Naive thymus-derived CD8-positive, alpha-beta T cell (primary cell): ENCODE measurements at regions not wholly inside any gene's neighbourhood (a gene's known extent, or its start where the extent isn't known, plus 50 kb on each side); places are given as distances from the start of the nearest gene placed in this dataset.
"Not testable (repeated sequence)": the region's sequence is repeated elsewhere in the genome, so short reads cannot be mapped to it uniquely, and the experiment has no call there.

Experiments
- ATAC-seq, 2 donors: fragments of 150-1000 bp; cut with Tn5 transposase in 1 of 2; sonication (Bioruptor Pico), chemical (Tn5 transposase) in 1 of 2; 1 replicate in 1 of 2; 2 replicates in 1 of 2; pipeline ENCODE4 v1.10.0; 2021; ENCODE audit warnings: mild to moderate bottlenecking in 2 of 2, moderate library complexity in 2 of 2
- POLR2A ChIA-PET: fragments of 350-600 bp; sonication (Branson Sonifier 250); formaldehyde crosslinking; loops from one replicate; lab custom pipeline; 2021; ENCODE audit warnings: antibody characterized with exemption; lab: Charles Lee
- DNase-seq, 10 donors: peaks; one replicate each; pipeline versions ENCODE4 v3.0.0 to v3.0.0-alpha.2; 2020 to 2022
- H3K27ac Mint-ChIP-seq, 10 donors: one replicate each; pipeline ENCODE4 v1.8.0; 2020 to 2022; ENCODE audit warnings: mild to moderate bottlenecking in 10 of 10, mixed read lengths in 10 of 10, moderate library complexity in 4 of 10, inconsistent platforms in 1 of 10
- H3K27me3 Mint-ChIP-seq, 5 donors: one replicate each; pipeline ENCODE4 v1.8.0; 2021 to 2022; ENCODE audit warnings: mixed read lengths in 5 of 5
- H3K36me3 Mint-ChIP-seq, 3 donors: one replicate each; pipeline ENCODE4 v1.8.0; 2020 to 2022; ENCODE audit warnings: mixed read lengths in 3 of 3, mild to moderate bottlenecking in 2 of 3, inconsistent platforms in 1 of 3
- H3K4me1 Mint-ChIP-seq, 4 donors: one replicate each; pipeline ENCODE4 v1.8.0; 2021 to 2022; ENCODE audit warnings: mixed read lengths in 4 of 4
- H3K4me3 Mint-ChIP-seq, 10 donors: one replicate each; pipeline ENCODE4 v1.8.0; 2020 to 2022; ENCODE audit warnings: mild to moderate bottlenecking in 10 of 10, mixed read lengths in 10 of 10, moderate library complexity in 6 of 10, inconsistent platforms in 1 of 10
- H3K9me3 Mint-ChIP-seq, 9 donors: one replicate each; pipeline ENCODE4 v1.8.0; 2020 to 2022; ENCODE audit warnings: mixed read lengths in 9 of 9, mild to moderate bottlenecking in 3 of 9, inconsistent platforms in 1 of 9, moderate library complexity in 1 of 9

DNA sequence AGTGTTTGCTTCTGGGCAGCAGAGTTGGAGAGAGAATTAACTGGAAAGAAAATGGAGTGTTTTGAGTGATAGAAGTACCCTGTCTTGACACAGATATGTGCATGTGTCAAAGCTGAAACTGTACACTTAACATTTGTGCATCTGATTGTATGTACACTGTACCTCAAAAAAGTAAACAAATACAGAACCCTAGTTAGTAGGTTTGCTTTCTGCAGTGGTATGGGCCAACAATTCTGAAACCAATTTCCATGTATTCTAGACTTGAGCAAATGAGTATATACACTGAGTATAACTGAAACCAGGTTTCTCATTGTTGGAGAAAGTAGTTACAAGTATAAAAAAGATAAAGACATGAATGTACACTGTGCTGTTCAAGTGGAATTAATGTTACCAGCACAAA lies 52.4 kb downstream of the ELAPOR2 start:
- ATAC-seq = no peak
- POLR2A ChIA-PET = no interaction called here
- Mint-ChIP-seq H3K4me3 (no peak overlapping the region), H3K4me1 (peaks cover 0 to 16% (median 2%) of the 10 kb centered on the region in 4 donors), H3K27ac (no peak overlapping the region), H3K36me3 (peaks cover 0 to 2% (median 0%) of the 10 kb centered on the region in 3 donors), H3K9me3 (no peaks in the 10 kb centered on the region), H3K27me3 (peaks cover 0 to 12% (median 9%) of the 10 kb centered on the region in 5 donors)
- no peak for DNase-seq

- no peaks in the 10 kb centered on the region for H3K9me3 Mint-ChIP-seq
- H3K4me3 Mint-ChIP-seq = no peak overlapping the region
- POLR2A ChIA-PET = no interaction called here
- peaks cover 0 to 20% (median 8%) of the 10 kb centered on the region in 5 donors for H3K27me3 Mint-ChIP-seq
- H3K27ac Mint-ChIP-seq = no peak overlapping the region
- DNase-seq (no peak), ATAC-seq (no peak)
- peaks cover 0 to 29% (median 4%) of the 10 kb centered on the region in 4 donors for H3K4me1 Mint-ChIP-seq
- H3K36me3 Mint-ChIP-seq = peaks cover 0 to 2% (median 0%) of the 10 kb centered on the region in 3 donors
Observed at GRCh38 chr7:87004956-87005355, 54.5 kb downstream of the ELAPOR2 start.

GRCh38 chr7:87003872-87004798 lies 55.3 kb downstream of the ELAPOR2 start:
- DNase-seq (no peak), ATAC-seq (no peak)
- H3K27ac Mint-ChIP-seq = peak overlapping the region in 3 of 10 donors; percentile 33 to 57 (median 38)
- H3K27me3 Mint-ChIP-seq = peaks cover 0 to 21% (median 8%) of the 10 kb centered on the region in 5 donors
- H3K36me3 Mint-ChIP-seq = peaks cover 0 to 2% (median 0%) of the 10 kb centered on the region in 3 donors
- POLR2A ChIA-PET = no interaction called here
- peaks cover 0 to 29% (median 4%) of the 10 kb centered on the region in 4 donors for H3K4me1 Mint-ChIP-seq
- H3K4me3 Mint-ChIP-seq = peak overlapping the region in 2 of 10 donors; percentile 1 to 16
- no peaks in the 10 kb centered on the region for H3K9me3 Mint-ChIP-seq

GRCh38 chr7:87001214-87001613 lies 58.2 kb downstream of the ELAPOR2 start:
- Mint-ChIP-seq H3K27ac (peak overlapping the region in 2 of 10 donors; percentile 12 to 45), H3K4me1 (peaks cover 0 to 24% (median 4%) of the 10 kb centered on the region in 4 donors), H3K4me3 (no peak overlapping the region), H3K36me3 (peaks cover 0 to 2% (median 0%) of the 10 kb centered on the region in 3 donors), H3K27me3 (peaks cover 0 to 19% (median 9%) of the 10 kb centered on the region in 5 donors), H3K9me3 (no peaks in the 10 kb centered on the region)
- ATAC-seq = no peak
- no peak for DNase-seq
- POLR2A ChIA-PET = no interaction called here

- Mint-ChIP-seq H3K27ac (no peak overlapping the region), H3K4me3 (no peak overlapping the region), H3K9me3 (no peaks in the 10 kb centered on the region), H3K27me3 (peaks cover 0 to 24% (median 11%) of the 10 kb centered on the region in 5 donors), H3K36me3 (peaks cover 0 to 2% (median 0%) of the 10 kb centered on the region in 3 donors), H3K4me1 (peaks cover 0 to 24% (median 4%) of the 10 kb centered on the region in 4 donors)
- ATAC-seq (no peak), DNase-seq (no peak)
- POLR2A ChIA-PET = no interaction called here
Observed at GRCh38 chr7:87000344-87000743, 59.1 kb downstream of the ELAPOR2 start.

DNA sequence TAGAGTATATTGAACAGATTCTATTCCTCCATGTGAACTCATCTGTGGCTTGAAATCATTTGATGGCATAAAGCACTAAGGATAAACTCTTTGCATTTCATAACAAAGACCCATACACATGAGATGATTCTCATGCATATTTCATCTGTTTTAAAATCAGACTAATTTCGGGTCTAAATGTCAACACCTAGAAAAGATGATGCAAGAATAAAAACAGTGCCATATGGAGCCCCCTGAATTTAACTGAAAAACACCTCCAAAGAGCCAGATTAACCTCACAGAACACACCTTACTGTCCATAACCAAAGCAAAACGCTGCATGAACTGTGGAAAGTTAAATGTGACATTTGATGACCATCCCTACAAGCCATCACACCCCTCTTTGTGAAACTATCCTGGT lies 59.7 kb downstream of the ELAPOR2 start:
- Mint-ChIP-seq H3K4me3 (no peak overlapping the region), H3K27me3 (peaks cover 0 to 21% (median 9%) of the 10 kb centered on the region in 5 donors)

GRCh38 chr7:86995814-86996213 lies 63.6 kb downstream of the ELAPOR2 start:
- Mint-ChIP-seq H3K27me3 (peaks cover 0 to 10% (median 6%) of the 10 kb centered on the region in 5 donors), H3K4me3 (no peak overlapping the region), H3K27ac (no peak overlapping the region), H3K36me3 (no peaks in the 10 kb centered on the region), H3K9me3 (no peaks in the 10 kb centered on the region), H3K4me1 (peaks cover 0 to 9% (median 4%) of the 10 kb centered on the region in 4 donors)
- POLR2A ChIA-PET = no interaction called here
- DNase-seq (no peak), ATAC-seq (no peak)

More for the DNA sequence above, 59.7 kb downstream of the ELAPOR2 start:
- no peak for DNase-seq
- peaks cover 0 to 24% (median 4%) of the 10 kb centered on the region in 4 donors for H3K4me1 Mint-ChIP-seq
- H3K36me3 Mint-ChIP-seq = peaks cover 0 to 2% (median 0%) of the 10 kb centered on the region in 3 donors
- H3K9me3 Mint-ChIP-seq = no peaks in the 10 kb centered on the region
- H3K27ac Mint-ChIP-seq = no peak overlapping the region
- no peak for ATAC-seq
- POLR2A ChIA-PET = no interaction called here

- no peaks in the 10 kb centered on the region for H3K9me3 Mint-ChIP-seq
- ATAC-seq (no peak), DNase-seq (no peak)
- H3K27ac Mint-ChIP-seq = no peak overlapping the region
- H3K36me3 Mint-ChIP-seq = no peaks in the 10 kb centered on the region
- peaks cover 0 to 8% (median 3%) of the 10 kb centered on the region in 4 donors for H3K4me1 Mint-ChIP-seq
- peaks cover 0 to 9% (median 3%) of the 10 kb centered on the region in 5 donors for H3K27me3 Mint-ChIP-seq
- H3K4me3 Mint-ChIP-seq = no peak overlapping the region
- POLR2A ChIA-PET = no interaction called here
Observed at GRCh38 chr7:86995052-86995725, 64.3 kb downstream of the ELAPOR2 start.

GRCh38 chr7:86991771-86992191 lies 67.7 kb downstream of the ELAPOR2 start:
- H3K4me3 Mint-ChIP-seq = no peak overlapping the region
- H3K27ac Mint-ChIP-seq = peak overlapping the region in 2 of 10 donors; percentile 43 to 57

DNA sequence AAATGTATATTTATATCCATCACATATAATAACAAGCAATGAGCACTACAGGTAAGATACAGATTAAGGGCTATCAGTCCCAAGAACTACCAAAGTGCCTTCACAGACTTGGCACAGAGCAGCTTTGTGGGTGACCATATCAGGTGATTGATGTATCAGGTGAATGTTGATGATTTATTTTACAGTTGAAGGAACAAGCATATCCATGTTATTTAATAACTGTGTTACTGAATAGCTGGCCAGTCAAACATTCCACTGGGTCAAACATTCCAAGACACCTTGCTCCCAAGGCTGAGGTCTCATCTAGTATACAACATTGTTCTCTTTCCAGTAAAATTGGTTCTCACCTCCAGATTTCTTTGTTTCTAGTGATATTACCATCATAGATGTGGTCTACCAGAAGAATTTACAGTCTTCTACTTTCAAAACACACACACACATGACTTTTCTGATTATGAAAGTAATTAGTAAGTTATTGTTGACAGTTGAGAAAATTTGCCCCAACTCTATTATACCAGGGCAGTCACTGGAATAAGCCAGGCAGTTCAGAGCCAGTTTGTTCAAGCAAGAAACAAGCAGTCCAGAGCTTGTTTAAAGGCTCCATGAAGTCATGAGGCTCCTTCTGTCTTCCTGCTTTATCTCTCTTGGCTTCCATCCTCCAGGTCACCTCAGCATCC lies 68.2 kb downstream of the ELAPOR2 start:
- POLR2A ChIA-PET = no interaction called here
- Mint-ChIP-seq H3K9me3 (peaks cover 0 to 11% (median 4%) of the 10 kb centered on the region in 9 donors), H3K4me3 (no peak overlapping the region), H3K4me1 (peaks cover 0 to 8% (median 3%) of the 10 kb centered on the region in 4 donors), H3K27ac (peak overlapping the region in 1 of 10 donors; percentile 45), H3K36me3 (no peaks in the 10 kb centered on the region), H3K27me3 (peaks cover 0 to 6% (median 1%) of the 10 kb centered on the region in 5 donors)
- ATAC-seq = no peak
- DNase-seq = no peak

More at GRCh38 chr7:86991771-86992191, 67.7 kb downstream of the ELAPOR2 start:
- Mint-ChIP-seq H3K27me3 (peaks cover 0 to 7% (median 1%) of the 10 kb centered on the region in 5 donors), H3K4me1 (peaks cover 0 to 8% (median 3%) of the 10 kb centered on the region in 4 donors), H3K9me3 (peaks cover 0 to 11% (median 4%) of the 10 kb centered on the region in 9 donors), H3K36me3 (no peaks in the 10 kb centered on the region)
- DNase-seq (no peak), ATAC-seq (no peak)
- POLR2A ChIA-PET = no interaction called here

DNA sequence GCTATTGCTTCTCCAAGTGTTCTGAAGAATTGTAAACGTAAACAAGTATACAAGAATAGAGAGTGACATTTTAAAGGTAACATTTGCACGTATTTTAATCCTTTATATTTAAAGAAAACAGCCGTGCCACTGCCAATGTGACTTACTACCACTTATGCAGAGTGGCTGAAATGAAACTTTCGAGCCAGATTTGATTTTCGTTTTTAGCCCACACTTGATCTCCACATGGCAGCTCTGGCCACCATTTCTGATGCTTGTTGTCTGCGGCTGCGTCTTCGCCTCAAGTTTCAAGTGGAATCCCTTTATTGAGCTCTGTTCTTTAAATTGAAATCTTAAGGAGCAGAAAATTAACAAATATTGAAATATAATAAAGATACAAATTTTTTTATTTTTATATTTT lies 70.0 kb downstream of the ELAPOR2 start:
- peaks cover 5 to 27% (median 12%) of the 10 kb centered on the region in 9 donors for H3K9me3 Mint-ChIP-seq
- H3K4me1 Mint-ChIP-seq = peaks cover 0 to 8% (median 3%) of the 10 kb centered on the region in 4 donors
- peaks cover 0 to 8% (median 7%) of the 10 kb centered on the region in 3 donors for H3K36me3 Mint-ChIP-seq
- H3K4me3 Mint-ChIP-seq = no peak overlapping the region
- ATAC-seq = no peak
- H3K27ac Mint-ChIP-seq = no peak overlapping the region
- POLR2A ChIA-PET = no interaction called here
- H3K27me3 Mint-ChIP-seq = peaks cover 0 to 4% (median 0%) of the 10 kb centered on the region in 5 donors
- DNase-seq = no peak

GRCh38 chr7:86987834-86988233 lies 71.6 kb downstream of the ELAPOR2 start:
- H3K4me3 Mint-ChIP-seq, ATAC-seq, H3K4me1 Mint-ChIP-seq, H3K27me3 Mint-ChIP-seq, DNase-seq, POLR2A ChIA-PET, H3K27ac Mint-ChIP-seq: not testable (repeated sequence)
- Mint-ChIP-seq H3K36me3 (peaks cover 0 to 16% (median 11%) of the 10 kb centered on the region in 3 donors), H3K9me3 (peaks cover 6 to 38% (median 20%) of the 10 kb centered on the region in 9 donors)
